A673 (cell line): ENCODE measurements at regions not wholly inside any gene's neighbourhood (a gene's known extent, or its start where the extent isn't known, plus 50 kb on each side); places are given as distances from the start of the nearest gene placed in this dataset.

Source experiments
- EZH2 ChIP-seq: fragments of 200-600 bp; sonication (generic); IDR thresholded peaks from 2 replicates; pipeline ENCODE4 v1.6.1; 2017; ENCODE audit warnings: borderline replicate concordance, low read depth, mild to moderate bottlenecking, mixed read lengths, antibody characterized with exemption, low read length; ENCODE audit not compliant: poor library complexity, severe bottlenecking
- TF ChIP-seq, protein P1 (sequence below): fragments of 300-800, 200-600 bp; sonication (generic); conservative IDR thresholded peaks from 2 replicates; pipeline ENCODE4 v1.5.1; 2017; ENCODE audit warnings: low read depth, mild to moderate bottlenecking, antibody characterized with exemption, low read length, moderate library complexity, mixed read lengths

DNA sequence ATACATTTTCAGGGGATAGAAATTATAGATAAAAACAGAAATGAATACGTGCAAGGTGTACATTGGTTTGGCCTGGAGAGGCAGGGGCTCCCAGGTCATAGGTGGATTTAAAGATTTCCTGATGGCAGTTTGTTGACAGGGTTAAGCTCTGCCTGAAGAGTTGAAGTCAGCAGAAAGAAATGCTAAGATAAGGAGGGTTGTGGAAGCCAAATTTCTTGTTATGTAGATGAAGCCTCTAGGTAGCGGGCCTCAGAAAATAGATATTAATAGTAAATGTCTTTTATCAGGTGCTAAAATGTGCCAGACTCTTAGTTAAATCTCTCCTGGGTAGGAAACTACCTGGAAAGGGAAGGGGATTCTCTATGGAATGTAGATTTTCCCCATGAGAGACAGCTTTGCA is 188.8 kb downstream of the CDH26 start:
- TF ChIP-seq, protein P1, sequence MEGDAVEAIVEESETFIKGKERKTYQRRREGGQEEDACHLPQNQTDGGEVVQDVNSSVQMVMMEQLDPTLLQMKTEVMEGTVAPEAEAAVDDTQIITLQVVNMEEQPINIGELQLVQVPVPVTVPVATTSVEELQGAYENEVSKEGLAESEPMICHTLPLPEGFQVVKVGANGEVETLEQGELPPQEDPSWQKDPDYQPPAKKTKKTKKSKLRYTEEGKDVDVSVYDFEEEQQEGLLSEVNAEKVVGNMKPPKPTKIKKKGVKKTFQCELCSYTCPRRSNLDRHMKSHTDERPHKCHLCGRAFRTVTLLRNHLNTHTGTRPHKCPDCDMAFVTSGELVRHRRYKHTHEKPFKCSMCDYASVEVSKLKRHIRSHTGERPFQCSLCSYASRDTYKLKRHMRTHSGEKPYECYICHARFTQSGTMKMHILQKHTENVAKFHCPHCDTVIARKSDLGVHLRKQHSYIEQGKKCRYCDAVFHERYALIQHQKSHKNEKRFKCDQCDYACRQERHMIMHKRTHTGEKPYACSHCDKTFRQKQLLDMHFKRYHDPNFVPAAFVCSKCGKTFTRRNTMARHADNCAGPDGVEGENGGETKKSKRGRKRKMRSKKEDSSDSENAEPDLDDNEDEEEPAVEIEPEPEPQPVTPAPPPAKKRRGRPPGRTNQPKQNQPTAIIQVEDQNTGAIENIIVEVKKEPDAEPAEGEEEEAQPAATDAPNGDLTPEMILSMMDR: no peak
- no peak for TF ChIP-seq EZH2
